GM12872 (cell line): ENCODE measurements at regions not wholly inside any gene's neighbourhood (a gene's known extent, or its start where the extent isn't known, plus 50 kb on each side); places are given as distances from the start of the nearest gene placed in this dataset.

Experiments
- CTCF ChIP-seq: IDR thresholded peaks from 3 replicates; pipeline ENCODE4 v1.5.1; 2011; ENCODE audit warnings: low read depth, mild to moderate bottlenecking, low read length, moderate library complexity; ENCODE audit not compliant: insufficient read depth

DNA sequence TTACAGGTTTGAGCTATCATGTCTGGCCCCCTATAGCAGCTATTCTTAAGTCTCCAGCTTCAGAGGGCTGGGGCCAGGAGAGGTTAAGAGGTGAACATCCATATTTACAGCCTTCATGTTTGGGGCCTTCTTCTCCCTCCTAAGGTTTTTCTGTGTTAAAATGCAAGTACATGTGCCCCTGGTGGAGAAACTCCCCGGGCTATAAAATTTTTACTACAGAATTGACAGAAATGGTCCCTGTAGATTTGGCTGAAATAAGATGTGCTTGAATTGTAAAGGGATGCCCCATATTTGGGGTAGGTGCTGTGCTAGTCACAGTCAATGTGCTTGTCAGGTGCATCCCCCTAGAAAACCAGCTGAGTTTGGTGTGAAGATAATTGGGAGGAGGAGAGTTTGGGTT lies 263.3 kb upstream of the CXCR4 start:
- TF ChIP-seq CTCF, result no peak

DNA sequence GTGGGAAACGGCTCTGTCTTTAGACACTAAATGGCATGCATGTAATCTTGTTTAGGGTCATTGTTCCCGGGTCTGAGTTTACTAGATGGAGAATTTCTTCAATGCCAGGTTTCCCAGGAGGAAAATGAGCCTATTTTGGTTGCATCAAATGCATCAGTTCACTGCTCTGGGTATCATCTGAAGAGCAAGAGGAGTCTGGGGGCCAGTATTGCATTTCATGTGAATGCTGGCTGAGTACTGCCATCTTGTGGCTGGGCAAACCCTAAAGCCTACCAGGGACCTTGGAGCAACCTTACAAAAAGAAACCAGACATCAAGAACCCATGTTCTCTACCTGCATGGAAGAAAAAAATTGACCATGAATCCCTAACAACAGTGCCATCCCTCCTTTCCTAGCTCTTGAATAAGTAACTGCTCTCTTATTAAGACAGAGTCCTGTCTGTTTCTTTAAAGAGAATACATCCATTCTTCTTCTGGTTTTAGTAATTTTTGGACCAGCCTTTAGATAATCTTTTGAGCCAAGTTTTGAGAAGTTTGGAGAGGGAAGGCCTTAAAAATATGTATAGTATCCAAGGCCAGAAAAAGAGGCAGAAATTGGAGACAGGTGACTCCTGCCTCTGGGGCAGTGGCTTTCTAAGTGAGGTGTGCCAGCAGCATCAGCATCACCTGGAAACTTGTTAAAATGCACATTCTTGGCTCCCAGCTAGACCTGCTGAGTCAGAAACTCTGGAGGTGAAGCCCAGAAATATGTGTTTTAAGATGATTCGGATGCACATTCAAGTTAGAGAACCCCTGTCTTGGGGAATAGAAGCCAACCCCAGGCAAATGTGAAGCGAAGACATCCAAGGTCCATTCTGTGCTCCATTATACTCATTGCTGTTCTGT lies 261.0 kb upstream of the CXCR4 start:
- TF ChIP-seq CTCF, result peak; percentile 87

DNA sequence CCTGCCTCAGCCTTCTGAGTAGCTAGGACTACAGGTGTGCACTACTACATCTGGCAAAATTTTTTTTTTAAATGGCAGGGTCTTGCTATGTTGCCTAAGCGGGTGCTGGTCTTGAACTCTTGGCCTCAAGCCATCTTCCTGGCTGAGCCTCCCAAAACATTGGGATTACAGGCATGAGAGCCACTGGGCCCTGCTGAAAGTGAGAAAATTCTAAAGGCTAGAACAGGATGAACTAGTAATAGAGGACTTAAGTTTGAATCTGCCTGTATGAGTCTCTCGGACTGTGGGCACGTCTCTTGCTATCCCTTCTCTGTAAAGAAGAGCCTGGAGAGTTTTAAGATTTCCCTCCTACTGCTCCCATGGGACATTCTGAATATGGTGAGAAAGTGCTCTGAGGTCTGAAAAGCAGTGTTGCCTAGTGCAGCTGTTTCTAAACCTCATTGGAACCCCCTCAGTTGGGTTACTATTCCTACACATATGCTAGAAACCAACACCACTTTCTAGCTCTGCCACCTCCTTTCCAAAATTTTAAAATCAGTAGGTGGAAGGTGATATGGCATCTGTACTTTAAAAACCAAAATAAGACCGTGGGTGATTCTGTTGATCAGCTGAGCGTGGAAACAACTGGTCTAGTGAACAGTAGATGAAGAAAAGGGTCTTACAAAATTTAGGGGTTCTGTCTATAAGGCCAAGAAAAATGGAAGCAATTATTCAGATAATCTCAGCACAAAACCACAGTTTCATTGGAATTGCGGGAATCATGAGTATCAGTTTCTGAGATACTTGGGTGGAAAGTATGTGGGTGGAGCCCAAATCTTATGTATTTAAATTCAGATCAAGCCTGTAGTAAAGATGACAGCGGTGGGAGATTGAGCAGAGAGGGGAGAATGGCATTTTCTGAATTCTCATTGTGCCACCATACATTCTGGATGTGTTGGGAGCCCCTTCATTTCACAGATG lies 259.8 kb upstream of the CXCR4 start:
- TF ChIP-seq CTCF, result no peak

DNA sequence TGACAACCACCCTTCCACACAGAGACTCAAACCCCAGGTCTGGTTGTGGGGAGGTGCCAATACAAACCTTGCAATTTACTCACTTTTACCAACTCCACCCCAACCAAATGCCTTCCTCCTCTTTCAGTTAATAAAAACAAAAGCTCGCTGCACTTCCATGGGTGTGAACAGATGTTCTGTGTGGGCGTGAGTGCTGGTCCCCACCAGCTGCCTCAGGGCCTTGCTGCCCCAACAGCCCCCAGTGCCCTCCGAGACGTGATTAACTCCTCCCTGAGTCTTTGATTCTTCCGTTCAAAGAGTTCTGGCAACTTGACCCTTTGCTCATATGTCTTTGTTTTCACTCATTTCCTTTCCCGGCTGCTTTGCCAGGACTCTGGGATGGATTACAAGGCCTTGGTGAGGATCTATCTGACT lies 258.9 kb upstream of the CXCR4 start:
- TF ChIP-seq CTCF, result no peak

DNA sequence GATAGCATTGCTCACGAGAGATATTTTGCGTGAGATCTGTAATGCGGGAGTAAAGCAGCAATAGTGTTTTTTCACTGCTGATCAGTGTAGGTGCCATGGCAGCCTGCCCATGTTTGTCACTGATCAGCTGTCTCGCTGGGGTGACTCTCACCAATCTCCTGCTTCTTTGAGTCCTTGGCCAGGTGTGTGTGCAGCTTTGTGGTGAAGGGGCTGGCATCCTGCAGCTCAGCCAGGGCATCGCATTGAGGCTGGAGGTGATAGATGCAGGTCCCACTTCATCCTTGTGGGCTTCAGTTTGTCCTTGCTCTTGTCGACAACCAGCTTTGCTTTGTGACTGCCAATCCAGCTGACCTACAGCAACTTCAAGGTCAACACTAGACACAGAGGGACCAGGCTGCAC lies 258.3 kb upstream of the CXCR4 start:
- TF ChIP-seq CTCF, result no peak

DNA sequence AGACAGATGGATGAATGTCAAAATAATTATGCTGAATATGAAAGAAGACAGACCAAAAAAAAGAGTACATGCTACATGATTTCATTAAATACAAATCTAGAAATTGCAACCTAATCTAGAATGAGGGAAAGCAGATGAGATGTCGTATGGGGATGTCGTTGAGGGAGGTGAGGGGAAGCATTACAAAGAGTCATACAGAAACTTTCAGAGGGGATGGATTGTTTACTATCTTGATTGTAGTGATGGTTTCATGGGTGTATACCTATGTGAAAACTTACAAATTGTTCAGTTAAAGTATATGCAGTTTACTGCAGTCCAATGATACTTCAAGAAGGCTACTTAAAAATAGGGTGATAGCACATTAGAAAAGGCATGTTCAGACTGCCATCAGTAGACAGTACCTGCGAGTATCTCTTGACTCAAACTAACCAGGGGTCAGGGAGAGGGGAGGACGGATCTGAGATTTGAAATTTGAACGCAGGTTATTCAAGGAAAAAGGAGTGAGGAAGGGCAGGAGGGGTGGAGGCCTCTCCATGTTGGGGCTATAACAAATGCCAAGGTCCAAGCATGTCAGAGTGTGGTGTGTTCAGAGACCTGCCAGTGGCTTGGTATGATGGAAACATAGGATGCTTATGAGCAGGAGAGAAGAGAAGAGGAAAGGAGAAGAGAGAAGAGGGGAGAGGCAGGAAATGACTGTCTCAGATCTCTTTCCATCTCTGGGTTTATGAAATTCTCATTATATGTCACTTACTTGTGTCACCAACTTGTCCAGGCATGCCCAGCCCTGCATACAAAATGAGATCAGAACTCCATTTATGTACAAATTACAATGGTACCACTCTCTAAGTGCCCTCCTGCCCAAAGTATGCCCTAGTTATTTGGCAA lies 257.3 kb upstream of the CXCR4 start:
- TF ChIP-seq CTCF, result no peak

DNA sequence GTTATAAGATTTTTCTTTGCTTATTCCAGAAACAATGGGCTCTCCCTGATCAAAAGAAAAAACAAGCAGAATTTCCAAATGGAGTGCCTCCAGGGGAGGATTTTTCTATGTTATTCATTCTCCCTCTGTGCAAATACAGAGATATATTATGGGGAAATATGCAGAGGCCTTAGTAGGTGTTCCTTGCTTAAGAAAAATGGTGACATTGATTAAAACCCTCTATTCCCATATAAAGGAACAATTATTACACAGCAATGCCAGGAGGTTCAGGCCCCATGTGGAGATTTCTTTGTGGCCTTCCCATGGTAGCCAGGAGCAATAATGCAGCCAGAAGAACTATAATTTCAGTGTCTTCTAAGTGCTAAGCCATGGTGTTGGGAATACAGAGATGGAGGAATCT lies 255.9 kb upstream of the CXCR4 start:
- TF ChIP-seq CTCF, result no peak
